GM12878 (cell line): ENCODE measurements at regions not wholly inside any gene's neighbourhood (a gene's known extent, or its start where the extent isn't known, plus 50 kb on each side); places are given as distances from the start of the nearest gene placed in this dataset.

Experiments used
- ATAC-seq: fragments of 200-7000 bp; cut with Tn5 transposase; 3 replicates; pipeline ENCODE4 v1.9.1; 2020; ENCODE audit warnings: mild to moderate bottlenecking, moderate library complexity
- BruUV-seq: library from RNA; stranded (reverse); fragments of 400-500 nt; replicated peaks from 2 replicates; lab custom pipeline; 2021; lab: Mats Ljungman, UMichigan
- CTCF ChIA-PET: fragments of 300-600 bp; sonication (Branson Sonifier 250); formaldehyde crosslinking; extraction: SDS; loops from one replicate; lab custom pipeline; 2021; ENCODE audit warnings: inconsistent platforms; lab: Yijun Ruan, JAX
- POLR2A ChIA-PET: fragments of 350-600 bp; formaldehyde crosslinking; extraction: SDS; loops from one replicate; lab custom pipeline; 2021; ENCODE audit warnings: inconsistent platforms; lab: Charles Lee
- RAD21 ChIA-PET: fragments of 300-600 bp; sonication (Branson Sonifier 250); formaldehyde crosslinking; loops from one replicate; lab custom pipeline; 2023; ENCODE audit warnings: antibody characterized with exemption; ENCODE audit not compliant: unreplicated experiment; lab: Charles Lee
- SMC1A ChIA-PET: fragments of 300-600 bp; sonication (Branson Sonifier 250); formaldehyde crosslinking; loops from one replicate; lab custom pipeline; 2023; ENCODE audit not compliant: unreplicated experiment, uncharacterized antibody; lab: Charles Lee
- DNase-seq: peaks from one replicate; pipeline ENCODE4 v3.0.0-alpha.2; 2011; ENCODE audit warnings: low read depth, low spot score
- FAIRE-seq: peaks from 3 replicates; lab custom pipeline; 2011; peaks lifted over from hg19 to GRCh38; lab: Jason Lieb, UNC
- H2AFZ ChIP-seq: 2 replicates; pipeline ENCODE4 v1.6.0; 2011; ENCODE audit warnings: low read depth, low read length, control low read depth; ENCODE audit not compliant: control insufficient read depth
- H3K27ac ChIP-seq: 2 replicates; pipeline ENCODE4 v1.5.1; 2011; ENCODE audit warnings: control low read depth; ENCODE audit not compliant: control insufficient read depth, insufficient read depth
- H3K27me3 ChIP-seq, 2 experiments: replicated peaks in 1 of 2; 2 replicates each; pipeline versions ENCODE4 v1.6.0 to v1.6.1; 2011; ENCODE audit warnings: low read length in 1 of 2; ENCODE audit not compliant: control insufficient read depth in 2 of 2, insufficient read depth in 2 of 2
- H3K36me3 ChIP-seq, 2 experiments: 2 replicates each; pipeline ENCODE4 v1.5.1; 2011; ENCODE audit warnings: low read length in 1 of 2; ENCODE audit not compliant: control insufficient read depth in 2 of 2, insufficient read depth in 2 of 2
- H3K4me1 ChIP-seq: 2 replicates; pipeline ENCODE4 v1.6.1; 2011; ENCODE audit warnings: mild to moderate bottlenecking, low read length, moderate library complexity, mixed read lengths; ENCODE audit not compliant: control insufficient read depth, insufficient read depth
- H3K4me2 ChIP-seq: 2 replicates; pipeline ENCODE4 v1.6.0; 2011; ENCODE audit warnings: control low read depth; ENCODE audit not compliant: control insufficient read depth, insufficient read depth
- H3K4me3 ChIP-seq: fragments of 200-600 bp; sonication (generic); 2 replicates; pipeline ENCODE4 v1.5.1; 2016
- H3K79me2 ChIP-seq: 2 replicates; pipeline ENCODE4 v1.6.0; 2011; ENCODE audit warnings: low read length; ENCODE audit not compliant: control insufficient read depth, insufficient read depth
- H3K9ac ChIP-seq: 2 replicates; pipeline ENCODE4 v1.8.0; 2011; ENCODE audit warnings: low read length, control low read depth, mixed read lengths; ENCODE audit not compliant: control insufficient read depth, insufficient read depth
- H3K9me3 ChIP-seq: replicated peaks from 3 replicates; pipeline ENCODE4 v1.5.1; 2011; ENCODE audit warnings: mild to moderate bottlenecking, low read length; ENCODE audit not compliant: control insufficient read depth, insufficient read depth
- H4K20me1 ChIP-seq: 2 replicates; pipeline ENCODE4 v1.6.0; 2011; ENCODE audit not compliant: control insufficient read depth, insufficient read depth
- ASH2L ChIP-seq: fragments of 300-600, 200-600 bp; sonication (generic); IDR thresholded peaks from 2 replicates; pipeline ENCODE4 v1.6.1; 2017; ENCODE audit warnings: low read depth, mild to moderate bottlenecking, borderline replicate concordance
- CREB1 ChIP-seq: IDR thresholded peaks from 2 replicates; pipeline ENCODE4 v1.6.1; 2012; ENCODE audit warnings: low read depth, mild to moderate bottlenecking, inconsistent platforms
- EED ChIP-seq: sonication (generic); IDR thresholded peaks from 2 replicates; pipeline ENCODE4 v1.6.1; 2016; ENCODE audit warnings: antibody characterized with exemption, low read depth
- EZH2 ChIP-seq: IDR thresholded peaks from 2 replicates; pipeline ENCODE4 v1.6.1; 2012; ENCODE audit warnings: low read depth, mild to moderate bottlenecking, control low read depth, inconsistent platforms, low read length, borderline replicate concordance; ENCODE audit not compliant: control insufficient read depth
- IKZF1 ChIP-seq: fragments of 450-650 bp; conservative IDR thresholded peaks from 2 replicates; pipeline ENCODE4 v1.6.1; 2017; ENCODE audit warnings: antibody characterized with exemption, mild to moderate bottlenecking
- NFYA ChIP-seq: IDR thresholded peaks from 2 replicates; pipeline ENCODE4 v1.6.1; 2011; ENCODE audit warnings: low read depth, mild to moderate bottlenecking, low read length, improper control_type of control experiment, borderline replicate concordance
- NR2C1 ChIP-seq: fragments of 450-650 bp; IDR thresholded peaks from 2 replicates; pipeline ENCODE4 v1.6.1; 2017; ENCODE audit warnings: antibody characterized with exemption, mild to moderate bottlenecking, moderate library complexity
- POU2F2 ChIP-seq: IDR thresholded peaks from 3 replicates; pipeline ENCODE4 v1.6.1; 2011; ENCODE audit warnings: low read depth, mild to moderate bottlenecking, low read length, borderline replicate concordance
- RELA ChIP-seq: fragments of 450-650 bp; IDR thresholded peaks from 2 replicates; pipeline ENCODE4 v1.8.0; 2014; ENCODE audit warnings: borderline replicate concordance; ENCODE audit not compliant: partially characterized antibody
- SRF ChIP-seq, 2 experiments: IDR thresholded peaks; 2 replicates each; pipeline ENCODE4 v1.6.1; 2011; ENCODE audit warnings: low read depth in 2 of 2, low read length in 2 of 2, mild to moderate bottlenecking in 1 of 2, moderate library complexity in 1 of 2
- YBX1 ChIP-seq: fragments of 450-650 bp; IDR thresholded peaks from 2 replicates; pipeline ENCODE4 v1.6.1; 2016; ENCODE audit warnings: antibody characterized with exemption
- ZBED1 ChIP-seq: IDR thresholded peaks from 2 replicates; pipeline ENCODE4 v1.6.1; 2016; ENCODE audit warnings: borderline replicate concordance
- WGBS: methylation state at CpG from one replicate; pipeline ENCODE4 v1.1.6; 2016; ENCODE audit warnings: low lambda C conversion rate; ENCODE audit not compliant: insufficient replicate concordance, insufficient coverage; ENCODE audit errors: missing lambda C conversion rate; 5-methylcytosine and 5-hydroxymethylcytosine counted together
- in situ Hi-C: fragments of 300-500 bp; cut with MboI; formaldehyde crosslinking; loops from 9 replicates; pipeline ENCODE4 v1.14.3; 2018; ENCODE audit warnings: mixed read lengths
- intact Hi-C: fragments of 100-400 bp; cut with micrococcal nuclease; formaldehyde crosslinking; loops from one replicate; pipeline ENCODE4 v1.14.2; 2022; ENCODE audit not compliant: unreplicated experiment
- TF ChIP-seq, protein P1 (sequence below): fragments of 450-650 bp; IDR thresholded peaks from 2 replicates; pipeline ENCODE4 v1.6.1; 2017; ENCODE audit warnings: borderline replicate concordance
- TF ChIP-seq, protein P2 (sequence below): IDR thresholded peaks from 2 replicates; pipeline ENCODE4 v1.6.1; 2011; ENCODE audit warnings: mild to moderate bottlenecking, low read depth, low read length, moderate library complexity; ENCODE audit not compliant: insufficient replicate concordance

DNA sequence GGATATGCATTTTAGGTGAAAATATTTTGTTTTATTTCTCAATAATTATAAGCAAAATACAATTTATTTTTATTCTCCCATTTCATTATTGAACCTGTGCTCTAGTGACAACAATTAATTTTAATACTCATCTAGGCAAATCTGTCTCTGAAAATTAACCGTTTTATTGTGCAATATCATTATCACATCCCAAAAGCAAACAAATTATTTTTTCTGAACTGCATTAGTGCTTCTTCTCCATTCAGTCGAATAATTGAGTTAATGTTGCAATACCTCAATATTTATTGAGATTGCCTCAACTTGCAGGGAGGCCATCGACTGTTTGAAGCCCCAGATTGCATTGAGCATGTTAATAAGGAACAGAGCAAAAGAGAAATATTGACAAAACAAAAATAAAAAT is 303.2 kb upstream of the LRFN5 start:
- Histone ChIP-seq H3K79me2 (no peaks in the 10 kb centered on the region), H2AFZ (no peak overlapping the region), H3K4me3 (no peak overlapping the region), H3K9ac (no peak overlapping the region), H4K20me1 (no peaks in the 10 kb centered on the region), H3K9me3 (no peaks in the 10 kb centered on the region), H3K4me2 (no peak overlapping the region), H3K27ac (no peak overlapping the region), H3K36me3 (no peaks in the 10 kb centered on the region), H3K4me1 (no peaks in the 10 kb centered on the region), H3K27me3 (no peaks in the 10 kb centered on the region)
- ChIA-PET CTCF (no interaction called here), SMC1A (no interaction called here), POLR2A (no interaction called here), RAD21 (no interaction called here)
- TF ChIP-seq NR2C1 (no peak), YBX1 (no peak), SRF (IDR thresholded peaks at IDR 0.05; ENCODE audit: low read depth in 2 of 2, low read length in 2 of 2) (no peak), EED (no peak), ASH2L (no peak), NFYA (no peak), RELA (no peak), CREB1 (no peak), IKZF1 (no peak), EZH2 (no peak), ZBED1 (no peak), POU2F2 (no peak)
- TF ChIP-seq, protein P1, sequence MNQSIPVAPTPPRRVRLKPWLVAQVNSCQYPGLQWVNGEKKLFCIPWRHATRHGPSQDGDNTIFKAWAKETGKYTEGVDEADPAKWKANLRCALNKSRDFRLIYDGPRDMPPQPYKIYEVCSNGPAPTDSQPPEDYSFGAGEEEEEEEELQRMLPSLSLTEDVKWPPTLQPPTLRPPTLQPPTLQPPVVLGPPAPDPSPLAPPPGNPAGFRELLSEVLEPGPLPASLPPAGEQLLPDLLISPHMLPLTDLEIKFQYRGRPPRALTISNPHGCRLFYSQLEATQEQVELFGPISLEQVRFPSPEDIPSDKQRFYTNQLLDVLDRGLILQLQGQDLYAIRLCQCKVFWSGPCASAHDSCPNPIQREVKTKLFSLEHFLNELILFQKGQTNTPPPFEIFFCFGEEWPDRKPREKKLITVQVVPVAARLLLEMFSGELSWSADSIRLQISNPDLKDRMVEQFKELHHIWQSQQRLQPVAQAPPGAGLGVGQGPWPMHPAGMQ, result no peak
- TF ChIP-seq, protein P2, sequence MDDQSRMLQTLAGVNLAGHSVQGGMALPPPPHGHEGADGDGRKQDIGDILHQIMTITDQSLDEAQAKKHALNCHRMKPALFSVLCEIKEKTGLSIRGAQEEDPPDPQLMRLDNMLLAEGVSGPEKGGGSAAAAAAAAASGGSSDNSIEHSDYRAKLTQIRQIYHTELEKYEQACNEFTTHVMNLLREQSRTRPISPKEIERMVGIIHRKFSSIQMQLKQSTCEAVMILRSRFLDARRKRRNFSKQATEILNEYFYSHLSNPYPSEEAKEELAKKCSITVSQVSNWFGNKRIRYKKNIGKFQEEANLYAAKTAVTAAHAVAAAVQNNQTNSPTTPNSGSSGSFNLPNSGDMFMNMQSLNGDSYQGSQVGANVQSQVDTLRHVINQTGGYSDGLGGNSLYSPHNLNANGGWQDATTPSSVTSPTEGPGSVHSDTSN, result no peak
- FAIRE-seq, result no peak
- ATAC-seq, result no peak
- in situ Hi-C loops, result no loop called here
- intact Hi-C loops, result no loop called here
- 14% methylated on average over 3 of the region's 3 CpGs for WGBS
- DNase-seq, result no peak
- BruUV-seq, result no TSS peak
